Liver (tissue), 3 donors: ENCODE measurements at regions not wholly inside any gene's neighbourhood (a gene's known extent, or its start where the extent isn't known, plus 50 kb on each side); places are given as distances from the start of the nearest gene placed in this dataset.

ENCODE experiments used
- GABPA ChIP-seq, 2 donors: IDR thresholded peaks in 1 of 2; conservative IDR thresholded peaks in 1 of 2; 2 replicates each; pipeline ENCODE4 v1.6.1; 2016; ENCODE audit warnings: antibody characterized with exemption in 2 of 2, mild to moderate bottlenecking in 1 of 2, moderate library complexity in 1 of 2
- HNF4G ChIP-seq: IDR thresholded peaks from 2 replicates; pipeline ENCODE4 v1.6.1; 2016; ENCODE audit warnings: antibody characterized with exemption
- JUND ChIP-seq, 2 donors: IDR thresholded peaks; 2 replicates each; pipeline ENCODE4 v1.6.1; 2016; ENCODE audit warnings: antibody characterized with exemption in 2 of 2
- MAX ChIP-seq: IDR thresholded peaks from 2 replicates; pipeline ENCODE4 v1.6.1; 2016; ENCODE audit warnings: antibody characterized with exemption
- REST ChIP-seq: IDR thresholded peaks from 2 replicates; pipeline ENCODE4 v1.6.1; 2016; ENCODE audit warnings: antibody characterized with exemption, mild to moderate bottlenecking
- SP1 ChIP-seq: IDR thresholded peaks from 2 replicates; pipeline ENCODE4 v1.6.1; 2018; ENCODE audit warnings: antibody characterized with exemption, mild to moderate bottlenecking
- YY1 ChIP-seq: IDR thresholded peaks from 2 replicates; pipeline ENCODE4 v1.6.1; 2016; ENCODE audit warnings: antibody characterized with exemption, mild to moderate bottlenecking
- TF ChIP-seq, protein P1 (sequence below): fragments of 150-350 bp; IDR thresholded peaks from 2 replicates; pipeline ENCODE4 v1.5.1; 2017; ENCODE audit warnings: improper control_type of control experiment, low read depth, low read length; ENCODE audit not compliant: missing input control
- TF ChIP-seq, protein P2 (sequence below): IDR thresholded peaks from 2 replicates; pipeline ENCODE4 v1.6.1; 2016; ENCODE audit warnings: antibody characterized with exemption
- TF ChIP-seq, protein P3 (sequence below): IDR thresholded peaks from 2 replicates; pipeline ENCODE4 v1.6.1; 2016; ENCODE audit warnings: antibody characterized with exemption
- donor health status: healthy.
- donor health status: healthy.

- TF ChIP-seq GABPA (IDR thresholded peaks at IDR 0.05 in 1 of 2, conservative IDR thresholded peaks at IDR 0.05 in 1 of 2) = no peak
- TF ChIP-seq REST = no peak
- TF ChIP-seq, protein P1, sequence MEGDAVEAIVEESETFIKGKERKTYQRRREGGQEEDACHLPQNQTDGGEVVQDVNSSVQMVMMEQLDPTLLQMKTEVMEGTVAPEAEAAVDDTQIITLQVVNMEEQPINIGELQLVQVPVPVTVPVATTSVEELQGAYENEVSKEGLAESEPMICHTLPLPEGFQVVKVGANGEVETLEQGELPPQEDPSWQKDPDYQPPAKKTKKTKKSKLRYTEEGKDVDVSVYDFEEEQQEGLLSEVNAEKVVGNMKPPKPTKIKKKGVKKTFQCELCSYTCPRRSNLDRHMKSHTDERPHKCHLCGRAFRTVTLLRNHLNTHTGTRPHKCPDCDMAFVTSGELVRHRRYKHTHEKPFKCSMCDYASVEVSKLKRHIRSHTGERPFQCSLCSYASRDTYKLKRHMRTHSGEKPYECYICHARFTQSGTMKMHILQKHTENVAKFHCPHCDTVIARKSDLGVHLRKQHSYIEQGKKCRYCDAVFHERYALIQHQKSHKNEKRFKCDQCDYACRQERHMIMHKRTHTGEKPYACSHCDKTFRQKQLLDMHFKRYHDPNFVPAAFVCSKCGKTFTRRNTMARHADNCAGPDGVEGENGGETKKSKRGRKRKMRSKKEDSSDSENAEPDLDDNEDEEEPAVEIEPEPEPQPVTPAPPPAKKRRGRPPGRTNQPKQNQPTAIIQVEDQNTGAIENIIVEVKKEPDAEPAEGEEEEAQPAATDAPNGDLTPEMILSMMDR = no peak
- TF ChIP-seq, protein P2, sequence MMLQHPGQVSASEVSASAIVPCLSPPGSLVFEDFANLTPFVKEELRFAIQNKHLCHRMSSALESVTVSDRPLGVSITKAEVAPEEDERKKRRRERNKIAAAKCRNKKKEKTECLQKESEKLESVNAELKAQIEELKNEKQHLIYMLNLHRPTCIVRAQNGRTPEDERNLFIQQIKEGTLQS = no peak
- no peak for TF ChIP-seq JUND (IDR thresholded peaks at IDR 0.05)
- TF ChIP-seq HNF4G = no peak
- TF ChIP-seq YY1 = no peak
- no peak for TF ChIP-seq MAX
- TF ChIP-seq, protein P3, sequence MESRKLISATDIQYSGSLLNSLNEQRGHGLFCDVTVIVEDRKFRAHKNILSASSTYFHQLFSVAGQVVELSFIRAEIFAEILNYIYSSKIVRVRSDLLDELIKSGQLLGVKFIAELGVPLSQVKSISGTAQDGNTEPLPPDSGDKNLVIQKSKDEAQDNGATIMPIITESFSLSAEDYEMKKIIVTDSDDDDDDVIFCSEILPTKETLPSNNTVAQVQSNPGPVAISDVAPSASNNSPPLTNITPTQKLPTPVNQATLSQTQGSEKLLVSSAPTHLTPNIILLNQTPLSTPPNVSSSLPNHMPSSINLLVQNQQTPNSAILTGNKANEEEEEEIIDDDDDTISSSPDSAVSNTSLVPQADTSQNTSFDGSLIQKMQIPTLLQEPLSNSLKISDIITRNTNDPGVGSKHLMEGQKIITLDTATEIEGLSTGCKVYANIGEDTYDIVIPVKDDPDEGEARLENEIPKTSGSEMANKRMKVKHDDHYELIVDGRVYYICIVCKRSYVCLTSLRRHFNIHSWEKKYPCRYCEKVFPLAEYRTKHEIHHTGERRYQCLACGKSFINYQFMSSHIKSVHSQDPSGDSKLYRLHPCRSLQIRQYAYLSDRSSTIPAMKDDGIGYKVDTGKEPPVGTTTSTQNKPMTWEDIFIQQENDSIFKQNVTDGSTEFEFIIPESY = no peak
- no peak for TF ChIP-seq SP1
Measured at GRCh38 chr15:81835731-81836130, 210.1 kb downstream of the MEX3B start.
